ENCODE measurements at regions not wholly inside any gene's neighbourhood (a gene's known extent, or its start where the extent isn't known, plus 50 kb on each side); places are given as distances from the start of the nearest gene placed in this dataset.

- H3K79me2 ChIP-seq (ENCODE audit: low read length), result no peaks in the 10 kb centered on the region
- no TSS peak for BruUV-seq (replicated peaks)
- H3K9me2 ChIP-seq (replicated peaks; ENCODE audit: low read length), result no peaks in the 10 kb centered on the region
- H3K27me3 ChIP-seq (ENCODE audit: low read length), result peaks cover 28% of the 10 kb centered on the region; the same call in 1 of the 2 replicates
- no peaks in the 10 kb centered on the region for H3F3A ChIP-seq (ENCODE audit: low read length, unreplicated experiment)
- no peaks in the 10 kb centered on the region for H3K4me1 ChIP-seq (ENCODE audit: insufficient read depth, low read length)
- ChIA-PET CTCF (interaction anchor here (0.8 kb wide), 1 partner anchor 10 kb away, joined by 4 read pairs; no protein-coding TSS in a partner anchor), POLR2A (ENCODE audit: unreplicated experiment) (no interaction called here)
- H3K4me3 ChIP-seq (ENCODE audit: low read length), result no peak overlapping the region
- DNase-seq, result no peak
- intact Hi-C loops (cut with micrococcal nuclease), result no loop called here
- no peaks in the 10 kb centered on the region for H4K20me1 ChIP-seq (ENCODE audit: low read length)
- H3K36me3 ChIP-seq (ENCODE audit: low read depth, low read length), result no peaks in the 10 kb centered on the region
- no peak for ATAC-seq
- peaks cover 18% of the 10 kb centered on the region; the same call in 1 of the 2 replicates for H3K9me3 ChIP-seq (ENCODE audit: low read length)
- H3K4me2 ChIP-seq (ENCODE audit: low read length), result no peak overlapping the region
- H2AFZ ChIP-seq (ENCODE audit: low read length), result no peak overlapping the region
- no peak for TF ChIP-seq CTCF (conservative IDR thresholded peaks at IDR 0.05; ENCODE audit: low read depth, low read length)
- TF ChIP-seq EZH2phosphoT487 (IDR thresholded peaks at IDR 0.05; ENCODE audit: borderline replicate concordance, low read length), result no peak
- no peak for TF ChIP-seq EZH2 (IDR thresholded peaks at IDR 0.05; ENCODE audit: low read length, unreplicated experiment)
- no peak overlapping the region for H3K27ac ChIP-seq (ENCODE audit: low read length)
- H3K9ac ChIP-seq (ENCODE audit: low read length), result no peak overlapping the region
Measured at GRCh38 chr1:204736836-204737235, 51.3 kb upstream of the LRRN2 start.

- no peak overlapping the region for H3K4me2 ChIP-seq (ENCODE audit: low read length)
- H3F3A ChIP-seq (ENCODE audit: low read length, unreplicated experiment), result no peaks in the 10 kb centered on the region
- ATAC-seq (no peak), DNase-seq (no peak)
- no peaks in the 10 kb centered on the region for H3K79me2 ChIP-seq (ENCODE audit: low read length)
- H3K9me3 ChIP-seq (ENCODE audit: low read length), result peaks cover 18% of the 10 kb centered on the region; the same call in 1 of the 2 replicates
- no peaks in the 10 kb centered on the region for H4K20me1 ChIP-seq (ENCODE audit: low read length)
- H3K9me2 ChIP-seq (replicated peaks; ENCODE audit: low read length), result no peaks in the 10 kb centered on the region
- no peaks in the 10 kb centered on the region for H3K36me3 ChIP-seq (ENCODE audit: low read depth, low read length)
- H3K27ac ChIP-seq (ENCODE audit: low read length), result no peak overlapping the region
- H3K4me1 ChIP-seq (ENCODE audit: insufficient read depth, low read length), result no peaks in the 10 kb centered on the region
- H3K4me3 ChIP-seq (ENCODE audit: low read length), result no peak overlapping the region
- CTCF ChIA-PET, result no interaction called here
- no peak for TF ChIP-seq CTCF (conservative IDR thresholded peaks at IDR 0.05; ENCODE audit: low read depth, low read length)
- no peak for TF ChIP-seq EZH2 (IDR thresholded peaks at IDR 0.05; ENCODE audit: low read length, unreplicated experiment)
- no peak for TF ChIP-seq EZH2phosphoT487 (IDR thresholded peaks at IDR 0.05; ENCODE audit: borderline replicate concordance, low read length)
- peaks cover 40% of the 10 kb centered on the region; the same call in 1 of the 2 replicates for H3K27me3 ChIP-seq (ENCODE audit: low read length)
- H3K9ac ChIP-seq (ENCODE audit: low read length), result no peak overlapping the region
- no TSS peak for BruUV-seq (replicated peaks)
- intact Hi-C loops (cut with micrococcal nuclease), result no loop called here
- H2AFZ ChIP-seq (ENCODE audit: low read length), result no peak overlapping the region
- POLR2A ChIA-PET (ENCODE audit: unreplicated experiment), result no interaction called here
Measured at GRCh38 chr1:204738506-204738905, 53.0 kb upstream of the LRRN2 start.

- ATAC-seq, result no peak
- no peak overlapping the region for H3K9ac ChIP-seq (ENCODE audit: low read length)
- DNase-seq, result no peak
- no peak overlapping the region for H2AFZ ChIP-seq (ENCODE audit: low read length)
- CTCF ChIA-PET, result no interaction called here
- H3K27ac ChIP-seq (ENCODE audit: low read length), result no peak overlapping the region
- peaks cover 43% of the 10 kb centered on the region; the same call in 1 of the 2 replicates for H3K27me3 ChIP-seq (ENCODE audit: low read length)
- no TSS peak for BruUV-seq (replicated peaks)
- no peaks in the 10 kb centered on the region for H3K79me2 ChIP-seq (ENCODE audit: low read length)
- no peak overlapping the region for H3K4me3 ChIP-seq (ENCODE audit: low read length)
- intact Hi-C loops (cut with micrococcal nuclease), result no loop called here
- no peaks in the 10 kb centered on the region for H4K20me1 ChIP-seq (ENCODE audit: low read length)
- H3K9me3 ChIP-seq (ENCODE audit: low read length), result peaks cover 18% of the 10 kb centered on the region; the same call in 1 of the 2 replicates
- H3K36me3 ChIP-seq (ENCODE audit: low read depth, low read length), result no peaks in the 10 kb centered on the region
- POLR2A ChIA-PET (ENCODE audit: unreplicated experiment), result no interaction called here
- H3F3A ChIP-seq (ENCODE audit: low read length, unreplicated experiment), result no peaks in the 10 kb centered on the region
- TF ChIP-seq EZH2 (IDR thresholded peaks at IDR 0.05; ENCODE audit: low read length, unreplicated experiment) (no peak), CTCF (conservative IDR thresholded peaks at IDR 0.05; ENCODE audit: low read depth, low read length) (no peak), EZH2phosphoT487 (IDR thresholded peaks at IDR 0.05; ENCODE audit: borderline replicate concordance, low read length) (no peak)
- H3K4me1 ChIP-seq (ENCODE audit: insufficient read depth, low read length), result no peaks in the 10 kb centered on the region
- no peak overlapping the region for H3K4me2 ChIP-seq (ENCODE audit: low read length)
- no peaks in the 10 kb centered on the region for H3K9me2 ChIP-seq (replicated peaks; ENCODE audit: low read length)
Measured at GRCh38 chr1:204740354-204740753, 54.8 kb upstream of the LRRN2 start.
